ENCODE measurements at regions not wholly inside any gene's neighbourhood (a gene's known extent, or its start where the extent isn't known, plus 50 kb on each side); places are given as distances from the start of the nearest gene placed in this dataset.

DNA sequence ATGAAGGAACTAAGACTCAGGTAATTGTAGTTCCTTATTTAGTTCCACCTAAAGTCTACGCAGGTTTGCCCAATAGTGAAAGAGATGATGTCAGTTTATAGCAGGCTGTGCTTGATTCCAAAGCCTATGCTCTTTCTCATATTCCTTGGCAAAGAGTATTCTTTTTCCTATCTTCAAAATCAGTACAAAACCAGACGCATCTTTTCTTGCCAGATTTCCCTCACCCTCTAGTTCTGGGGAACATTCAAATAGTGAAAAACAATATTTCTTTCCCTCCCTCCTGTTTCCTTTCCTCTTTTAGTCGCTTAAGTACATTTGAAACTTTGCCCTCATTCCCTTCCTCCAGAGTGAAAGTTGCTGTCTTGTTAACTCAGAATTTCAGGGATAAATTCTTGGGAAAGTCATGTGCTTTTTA, 134.6 kb upstream of the PDZRN3 start:
- no peak for TF ChIP-seq CTCF (IDR thresholded peaks at IDR 0.05)
- no peak for TF ChIP-seq EZH2phosphoT487 (IDR thresholded peaks at IDR 0.05)
- TF ChIP-seq EZH2 (IDR thresholded peaks at IDR 0.05), result no peak

All from neural progenitor cell (in vitro differentiated cells).